Activated CD8-positive, alpha-beta T cell treated with anti-CD3 and anti-CD28 coated beads, Interleukin-2, amount 10 ng/mL, durations not matched to agents 7 days and 5 days (primary cell): ENCODE measurements at regions not wholly inside any gene's neighbourhood (a gene's known extent, or its start where the extent isn't known, plus 50 kb on each side); places are given as distances from the start of the nearest gene placed in this dataset.

ENCODE experiments used
- ATAC-seq: fragments of 150-1000 bp; cut with Tn5 transposase; one replicate; pipeline ENCODE4 v1.10.0; 2021; ENCODE audit warnings: moderate library complexity
- CTCF ChIA-PET: fragments of 350-600 bp; sonication (Branson Sonifier 250); formaldehyde crosslinking; loops from one replicate; lab custom pipeline; 2021; ENCODE audit warnings: antibody characterized with exemption; lab: Charles Lee
- POLR2A ChIA-PET: fragments of 350-600 bp; sonication (Branson Sonifier 250); formaldehyde crosslinking; loops from one replicate; lab custom pipeline; 2021; ENCODE audit warnings: antibody characterized with exemption; lab: Charles Lee
- DNase-seq: peaks from one replicate; pipeline ENCODE4 v3.0.0-alpha.2; 2020
- H3K27ac Mint-ChIP-seq: one replicate; pipeline ENCODE4 v1.8.0; 2021; ENCODE audit warnings: mild to moderate bottlenecking, mixed read lengths
- H3K27me3 Mint-ChIP-seq: one replicate; pipeline ENCODE4 v1.8.0; 2021; ENCODE audit warnings: low read depth, mixed read lengths
- H3K36me3 Mint-ChIP-seq: one replicate; pipeline ENCODE4 v1.8.0; 2021; ENCODE audit warnings: low read depth, mixed read lengths
- H3K4me1 Mint-ChIP-seq: one replicate; pipeline ENCODE4 v1.8.0; 2021; ENCODE audit warnings: low read depth, mixed read lengths
- H3K4me3 Mint-ChIP-seq: one replicate; pipeline ENCODE4 v1.8.0; 2021; ENCODE audit warnings: mild to moderate bottlenecking, mixed read lengths
- H3K9me3 Mint-ChIP-seq: one replicate; pipeline ENCODE4 v1.8.0; 2022; ENCODE audit warnings: mixed read lengths; ENCODE audit not compliant: insufficient read depth

DNA sequence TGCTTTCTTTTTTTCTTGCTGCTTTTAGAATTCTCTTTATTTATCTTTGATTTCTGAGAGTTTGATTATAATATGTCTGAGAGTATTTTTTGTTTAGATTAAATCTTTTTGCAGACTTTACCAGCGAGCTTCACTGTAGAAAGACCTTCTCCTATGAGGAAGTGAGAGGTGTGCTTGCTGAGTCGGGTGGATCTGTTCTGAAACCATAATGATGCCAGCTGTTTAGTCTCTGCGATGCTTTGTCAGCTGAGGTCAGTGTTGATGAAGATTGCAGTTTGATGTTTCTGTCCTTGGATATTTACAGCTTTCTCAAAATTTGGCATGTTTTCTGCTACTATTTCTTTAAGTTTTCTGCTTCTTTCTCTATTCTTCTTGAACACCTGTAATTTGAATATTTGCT lies 309.1 kb upstream of the SLITRK6 start:
- no peaks in the 10 kb centered on the region for H3K4me1 Mint-ChIP-seq
- no peaks in the 10 kb centered on the region for H3K27me3 Mint-ChIP-seq
- peaks cover 32% of the 10 kb centered on the region for H3K9me3 Mint-ChIP-seq
- ATAC-seq (no peak), DNase-seq (no peak)
- CTCF ChIA-PET = no interaction called here
- no peak overlapping the region for H3K27ac Mint-ChIP-seq
- H3K4me3 Mint-ChIP-seq = no peak overlapping the region
- H3K36me3 Mint-ChIP-seq = no peaks in the 10 kb centered on the region
- POLR2A ChIA-PET = no interaction called here

DNA sequence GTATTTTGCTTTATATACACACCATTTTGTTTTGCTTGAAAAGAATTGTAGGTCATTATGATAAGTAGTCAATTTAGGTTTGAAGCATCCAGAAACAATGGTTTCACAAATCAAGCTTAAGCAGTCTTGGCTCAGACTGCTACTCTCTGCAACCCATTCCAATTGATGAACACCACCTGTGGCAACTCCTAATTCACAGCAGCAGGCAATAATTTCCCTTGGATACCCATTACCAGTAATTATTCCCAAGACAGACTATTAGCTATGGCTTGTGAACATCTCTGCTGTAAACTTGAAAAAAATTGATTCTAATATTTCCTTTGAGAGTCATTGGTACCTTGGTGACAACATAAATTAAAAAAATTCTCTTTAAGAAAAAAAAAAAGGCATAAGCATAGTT lies 299.3 kb upstream of the SLITRK6 start:
- Mint-ChIP-seq H3K27me3 (no peaks in the 10 kb centered on the region), H3K4me3 (no peak overlapping the region), H3K9me3 (peaks cover 8% of the 10 kb centered on the region), H3K36me3 (no peaks in the 10 kb centered on the region), H3K4me1 (no peaks in the 10 kb centered on the region), H3K27ac (no peak overlapping the region)
- ATAC-seq (no peak), DNase-seq (no peak)
- CTCF ChIA-PET = no interaction called here
- POLR2A ChIA-PET = no interaction called here

DNA sequence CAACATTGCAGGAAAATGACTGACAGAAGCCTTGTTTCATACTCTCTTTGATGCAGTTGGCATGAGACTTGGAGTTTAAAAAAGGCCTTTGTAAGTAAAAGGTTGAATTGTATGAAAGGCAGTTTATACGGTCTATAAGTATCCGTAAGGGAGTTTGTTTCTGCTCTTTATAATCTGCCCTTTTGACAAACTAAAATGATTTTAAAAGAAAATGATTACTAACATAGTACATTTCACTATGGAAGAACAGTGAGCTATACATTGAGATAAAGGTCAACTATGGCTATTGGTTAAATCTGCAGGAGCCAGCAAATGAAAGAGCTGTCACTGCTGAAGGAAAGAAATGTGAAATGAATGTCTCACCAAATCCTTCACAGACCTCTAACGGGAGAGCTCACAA lies 296.1 kb upstream of the SLITRK6 start:
- Mint-ChIP-seq H3K27ac (no peak overlapping the region), H3K36me3 (no peaks in the 10 kb centered on the region), H3K9me3 (peaks cover 7% of the 10 kb centered on the region), H3K27me3 (no peaks in the 10 kb centered on the region), H3K4me3 (no peak overlapping the region), H3K4me1 (no peaks in the 10 kb centered on the region)
- ATAC-seq (no peak), DNase-seq (no peak)
- CTCF ChIA-PET = no interaction called here
- POLR2A ChIA-PET = no interaction called here

DNA sequence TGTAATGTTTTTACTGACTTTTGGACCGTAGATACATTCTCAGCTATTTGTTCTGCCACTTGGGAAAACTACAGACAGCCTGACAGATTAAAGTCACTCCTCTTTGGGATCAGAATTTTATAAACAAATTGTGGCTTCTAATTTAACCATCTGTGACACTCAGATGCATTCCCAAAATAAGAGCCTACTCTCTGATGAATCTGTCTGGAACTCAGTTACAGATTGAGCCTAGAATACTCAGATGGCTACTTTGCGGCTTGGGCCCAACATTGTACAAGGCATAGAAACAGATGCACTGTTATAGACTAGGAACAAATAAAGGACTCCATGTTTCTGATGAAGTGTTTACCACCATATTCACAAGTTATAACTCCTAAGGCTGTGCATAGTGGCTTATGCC lies 291.0 kb upstream of the SLITRK6 start:
- ATAC-seq (no peak), DNase-seq (no peak)
- POLR2A ChIA-PET = no interaction called here
- Mint-ChIP-seq H3K4me3 (no peak overlapping the region), H3K27me3 (no peaks in the 10 kb centered on the region), H3K36me3 (no peaks in the 10 kb centered on the region), H3K9me3 (peaks cover 4% of the 10 kb centered on the region), H3K27ac (no peak overlapping the region), H3K4me1 (no peaks in the 10 kb centered on the region)
- CTCF ChIA-PET = no interaction called here

DNA sequence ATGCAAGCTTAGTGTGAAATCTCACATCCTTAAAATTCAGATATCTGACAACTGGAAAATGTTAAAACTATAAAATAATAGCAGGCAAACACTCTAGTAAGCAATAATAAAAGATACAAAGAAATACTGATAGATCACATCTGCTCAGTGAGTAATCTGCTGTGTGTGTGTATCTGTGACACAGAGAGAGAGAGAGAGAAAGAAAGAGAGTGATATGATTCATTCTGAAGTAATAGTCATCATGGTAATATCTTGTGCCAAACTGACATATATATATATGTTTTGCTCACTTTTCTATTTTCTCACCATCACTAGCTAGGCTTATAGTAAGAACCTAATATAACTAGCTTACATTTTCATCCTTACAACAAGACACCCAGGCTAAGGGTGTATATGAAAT lies 288.0 kb upstream of the SLITRK6 start:
- Mint-ChIP-seq H3K36me3 (no peaks in the 10 kb centered on the region), H3K4me1 (no peaks in the 10 kb centered on the region), H3K4me3 (no peak overlapping the region), H3K27me3 (no peaks in the 10 kb centered on the region), H3K9me3 (no peaks in the 10 kb centered on the region), H3K27ac (no peak overlapping the region)
- CTCF ChIA-PET = no interaction called here
- DNase-seq (no peak), ATAC-seq (no peak)
- POLR2A ChIA-PET = no interaction called here

DNA sequence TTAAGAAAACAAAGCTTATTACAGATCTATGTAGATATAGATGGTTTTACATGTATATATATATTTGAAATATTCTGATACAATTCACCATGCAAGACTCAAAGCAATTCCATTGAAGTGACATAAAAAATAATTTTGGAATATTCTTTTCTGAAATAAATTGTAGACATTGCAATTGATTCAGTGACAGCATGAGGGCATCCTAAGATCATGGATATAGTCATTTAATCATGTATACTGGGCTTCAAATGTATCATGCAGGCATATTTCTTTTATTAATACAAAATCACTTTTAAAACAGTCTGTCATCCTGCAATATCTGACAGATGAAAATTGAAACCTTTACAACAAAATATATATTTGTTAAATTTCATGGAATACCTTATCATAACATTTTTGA lies 286.7 kb upstream of the SLITRK6 start:
- POLR2A ChIA-PET = no interaction called here
- Mint-ChIP-seq H3K4me1 (no peaks in the 10 kb centered on the region), H3K27me3 (no peaks in the 10 kb centered on the region), H3K9me3 (no peaks in the 10 kb centered on the region), H3K36me3 (no peaks in the 10 kb centered on the region), H3K4me3 (no peak overlapping the region), H3K27ac (no peak overlapping the region)
- CTCF ChIA-PET = no interaction called here
- ATAC-seq (no peak), DNase-seq (no peak)

DNA sequence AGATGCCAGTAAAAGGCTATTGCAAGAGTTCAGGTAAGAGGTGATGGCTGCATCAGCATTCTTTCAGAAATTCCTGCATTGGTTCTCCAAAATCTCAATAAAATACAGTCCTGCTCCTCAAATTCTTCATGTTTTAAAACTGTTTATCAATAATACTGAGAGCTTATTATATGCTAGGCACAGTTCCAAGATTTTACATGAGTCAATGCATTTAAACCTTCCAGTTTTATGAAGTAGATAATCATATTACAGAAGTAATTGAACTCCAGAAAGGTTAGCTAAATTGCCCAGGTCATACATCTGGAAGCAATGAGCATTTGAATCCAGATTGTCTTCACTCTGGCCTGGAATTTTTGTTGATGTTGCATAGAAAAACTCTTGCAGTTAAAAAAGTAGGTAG lies 282.9 kb upstream of the SLITRK6 start:
- CTCF ChIA-PET = no interaction called here
- POLR2A ChIA-PET = no interaction called here
- peaks cover 3% of the 10 kb centered on the region for H3K9me3 Mint-ChIP-seq
- ATAC-seq (no peak), DNase-seq (no peak)
- H3K27me3 Mint-ChIP-seq = no peaks in the 10 kb centered on the region
- H3K27ac Mint-ChIP-seq = no peak overlapping the region
- no peak overlapping the region for H3K4me3 Mint-ChIP-seq
- H3K4me1 Mint-ChIP-seq = no peaks in the 10 kb centered on the region
- no peaks in the 10 kb centered on the region for H3K36me3 Mint-ChIP-seq

DNA sequence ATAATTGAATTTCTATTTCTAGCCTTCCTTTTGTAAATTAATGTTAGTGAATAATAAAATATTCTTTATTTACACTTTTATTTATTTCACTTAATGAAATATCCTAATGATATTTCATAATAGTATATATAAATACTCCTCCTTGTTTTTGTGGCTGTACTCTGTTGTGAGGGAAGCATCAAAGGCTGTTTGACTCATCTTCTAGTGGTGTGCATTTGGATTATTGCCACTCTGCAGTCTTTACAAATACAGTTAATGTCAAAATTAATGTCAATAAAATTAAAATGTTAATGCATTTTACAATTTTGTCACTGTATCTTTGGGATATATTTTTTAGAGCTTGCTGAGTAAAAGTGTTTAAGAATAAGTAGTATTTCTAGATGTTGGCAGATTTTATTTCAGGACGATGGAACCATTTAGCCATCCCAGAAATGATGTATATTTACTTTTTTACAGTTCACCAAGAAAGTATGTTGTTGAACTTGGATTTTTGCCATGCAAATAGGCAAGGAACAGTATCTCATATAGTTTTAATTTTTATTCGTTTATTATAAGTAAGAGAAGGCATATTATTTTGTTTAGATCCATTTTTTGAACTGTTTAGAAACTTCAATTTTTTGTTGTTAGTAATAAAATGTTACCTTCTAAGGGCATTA lies 281.2 kb upstream of the SLITRK6 start:
- no peaks in the 10 kb centered on the region for H3K27me3 Mint-ChIP-seq
- no peak overlapping the region for H3K27ac Mint-ChIP-seq
- H3K4me1 Mint-ChIP-seq = no peaks in the 10 kb centered on the region
- POLR2A ChIA-PET = no interaction called here
- peaks cover 8% of the 10 kb centered on the region for H3K9me3 Mint-ChIP-seq
- H3K4me3 Mint-ChIP-seq = no peak overlapping the region
- H3K36me3 Mint-ChIP-seq = no peaks in the 10 kb centered on the region
- DNase-seq = no peak
- ATAC-seq = no peak
- CTCF ChIA-PET = no interaction called here

DNA sequence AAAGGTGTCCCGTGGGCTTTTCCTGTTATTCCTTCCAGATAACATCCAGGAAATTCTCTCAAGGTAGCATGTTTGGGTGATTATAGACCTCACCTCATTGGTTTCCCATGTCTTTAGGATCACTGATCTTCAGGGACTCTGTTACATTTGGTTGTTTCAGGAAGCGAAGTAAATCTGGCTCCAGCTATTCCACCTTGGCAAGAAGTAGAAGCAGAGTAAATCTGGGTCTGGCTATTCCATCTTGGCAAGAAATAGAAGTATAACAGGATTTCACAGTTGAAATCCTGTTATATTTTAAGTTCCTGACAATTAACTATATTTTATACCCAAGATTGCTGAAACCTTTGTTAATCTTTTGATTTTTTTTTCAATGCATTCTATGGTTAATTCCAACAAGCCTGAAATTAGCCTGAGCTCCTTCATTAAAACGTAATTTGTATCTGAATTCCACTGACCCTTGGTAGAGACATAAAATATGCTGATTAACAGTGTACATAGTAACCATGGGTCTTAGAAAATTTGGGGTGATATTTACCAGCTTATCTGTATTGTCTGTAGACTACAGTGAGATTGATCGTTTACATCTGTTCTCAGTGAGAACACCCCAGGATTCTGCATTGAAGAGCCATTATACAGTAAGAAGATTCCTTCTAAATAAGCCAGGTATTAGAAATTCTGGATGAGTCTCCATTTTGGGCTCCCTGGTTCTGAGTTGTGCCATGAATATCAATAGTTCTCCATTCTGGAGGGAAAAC lies 267.6 kb upstream of the SLITRK6 start:
- no peak for ATAC-seq

DNA sequence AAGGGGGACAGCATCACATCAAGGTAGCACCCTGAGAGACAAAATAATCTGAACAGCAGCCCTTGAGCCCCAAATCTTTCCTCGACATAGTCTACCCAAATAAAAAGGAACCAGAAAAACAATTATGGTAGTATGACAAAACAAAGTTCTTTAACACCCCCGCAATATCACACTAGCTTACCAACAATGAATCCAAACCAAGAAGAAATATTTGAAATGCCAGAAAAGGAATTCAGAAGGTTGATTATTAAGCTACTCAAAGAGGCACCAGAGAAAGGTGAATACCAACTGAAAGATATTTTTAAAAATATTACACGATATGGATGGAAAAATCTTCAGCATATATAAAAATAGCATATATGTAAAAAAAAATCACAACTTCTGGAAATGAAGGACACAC lies 252.9 kb upstream of the SLITRK6 start:
- peaks cover 18% of the 10 kb centered on the region for H3K9me3 Mint-ChIP-seq
- ChIA-PET POLR2A (no interaction called here), CTCF (no interaction called here)
- DNase-seq = no peak
- H3K36me3 Mint-ChIP-seq = no peaks in the 10 kb centered on the region
- H3K4me1 Mint-ChIP-seq = no peaks in the 10 kb centered on the region
- no peak overlapping the region for H3K27ac Mint-ChIP-seq
- no peaks in the 10 kb centered on the region for H3K27me3 Mint-ChIP-seq
- ATAC-seq = no peak
- H3K4me3 Mint-ChIP-seq = no peak overlapping the region

More for the DNA sequence above, 267.6 kb upstream of the SLITRK6 start:
- no peak for DNase-seq
- H3K9me3 Mint-ChIP-seq = peaks cover 20% of the 10 kb centered on the region
- H3K27ac Mint-ChIP-seq = no peak overlapping the region
- no peaks in the 10 kb centered on the region for H3K4me1 Mint-ChIP-seq
- H3K27me3 Mint-ChIP-seq = no peaks in the 10 kb centered on the region
- H3K36me3 Mint-ChIP-seq = no peaks in the 10 kb centered on the region
- ChIA-PET POLR2A (no interaction called here), CTCF (no interaction called here)
- H3K4me3 Mint-ChIP-seq = no peak overlapping the region

DNA sequence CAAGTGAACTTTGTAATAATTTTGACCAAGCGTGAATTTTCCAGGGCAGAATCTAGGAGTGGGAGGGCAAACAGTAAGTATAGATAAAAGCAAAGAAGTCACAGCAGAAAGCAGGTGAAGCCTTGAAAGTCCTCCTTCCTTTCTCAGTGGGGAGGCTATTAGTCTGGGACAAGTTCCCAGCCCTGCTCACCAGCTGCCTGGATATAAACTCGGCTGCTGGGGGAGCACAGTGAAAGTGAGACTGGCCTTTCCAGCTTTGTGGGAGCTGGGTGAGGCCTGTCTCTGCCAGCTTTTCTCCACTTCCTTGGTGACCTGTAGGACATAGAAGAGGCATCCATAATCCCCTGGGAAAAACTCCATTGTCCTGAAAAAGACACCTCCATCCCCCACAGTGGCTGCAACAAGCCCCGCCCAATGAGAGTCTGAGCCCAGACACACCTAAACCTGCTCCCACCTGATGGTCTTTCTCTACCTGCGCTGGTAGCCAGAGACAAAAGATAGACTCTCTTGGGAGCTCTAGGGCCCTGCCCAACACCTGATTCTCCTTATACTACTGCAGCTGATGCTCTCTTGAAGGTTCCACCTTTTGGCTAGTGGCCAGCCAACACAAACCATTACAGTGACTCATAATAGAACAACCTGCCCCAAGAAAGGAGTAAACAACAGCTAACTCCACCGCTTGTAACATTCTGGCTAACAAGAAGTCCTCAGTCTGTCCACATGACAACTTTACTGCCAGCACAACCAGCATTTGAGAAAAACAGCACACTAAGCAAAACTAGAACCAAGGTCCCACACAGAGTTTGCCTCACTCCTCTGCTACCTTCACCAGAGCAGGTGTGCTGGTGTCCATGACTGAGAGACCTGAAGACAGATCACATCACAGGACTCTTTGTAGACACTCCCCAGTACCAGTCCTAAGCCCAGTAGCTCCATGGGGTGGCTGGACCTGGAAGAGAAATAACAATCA lies 252.2 kb upstream of the SLITRK6 start:
- CTCF ChIA-PET = no interaction called here
- no peaks in the 10 kb centered on the region for H3K27me3 Mint-ChIP-seq
- no peak overlapping the region for H3K27ac Mint-ChIP-seq
- no peak for DNase-seq
- H3K4me1 Mint-ChIP-seq = no peaks in the 10 kb centered on the region
- POLR2A ChIA-PET = no interaction called here
- H3K9me3 Mint-ChIP-seq = peaks cover 18% of the 10 kb centered on the region
- no peaks in the 10 kb centered on the region for H3K36me3 Mint-ChIP-seq
- no peak for ATAC-seq
- no peak overlapping the region for H3K4me3 Mint-ChIP-seq

DNA sequence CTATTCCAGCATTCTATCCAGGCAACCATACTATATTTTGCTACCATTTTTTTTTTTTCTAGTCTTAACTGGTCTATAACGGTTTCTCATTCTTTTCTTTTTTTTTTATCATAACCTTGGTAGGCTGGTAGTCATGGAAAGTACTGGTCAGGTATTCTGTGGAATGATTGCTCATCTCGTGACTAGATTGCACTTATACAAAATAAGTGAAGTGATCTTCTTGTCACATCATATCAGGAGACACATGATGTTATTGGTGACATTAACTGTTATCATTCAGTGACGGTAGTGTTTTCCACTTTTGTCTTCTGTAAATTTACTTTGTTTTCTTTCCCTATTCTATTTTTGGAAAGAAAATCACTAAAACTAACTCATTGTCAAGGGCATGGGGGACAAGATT lies 239.3 kb upstream of the SLITRK6 start:
- Mint-ChIP-seq H3K36me3 (no peaks in the 10 kb centered on the region), H3K4me1 (no peaks in the 10 kb centered on the region), H3K9me3 (peaks cover 8% of the 10 kb centered on the region), H3K27ac (no peak overlapping the region), H3K27me3 (no peaks in the 10 kb centered on the region), H3K4me3 (no peak overlapping the region)
- DNase-seq (no peak), ATAC-seq (no peak)
- ChIA-PET CTCF (no interaction called here), POLR2A (no interaction called here)
